ENCODE measurements at regions not wholly inside any gene's neighbourhood (a gene's known extent, or its start where the extent isn't known, plus 50 kb on each side); places are given as distances from the start of the nearest gene placed in this dataset.

GRCh38 chr19:32047788-32048187 lies 297.6 kb upstream of the ZNF507 start:
- TF ChIP-seq, protein P1, sequence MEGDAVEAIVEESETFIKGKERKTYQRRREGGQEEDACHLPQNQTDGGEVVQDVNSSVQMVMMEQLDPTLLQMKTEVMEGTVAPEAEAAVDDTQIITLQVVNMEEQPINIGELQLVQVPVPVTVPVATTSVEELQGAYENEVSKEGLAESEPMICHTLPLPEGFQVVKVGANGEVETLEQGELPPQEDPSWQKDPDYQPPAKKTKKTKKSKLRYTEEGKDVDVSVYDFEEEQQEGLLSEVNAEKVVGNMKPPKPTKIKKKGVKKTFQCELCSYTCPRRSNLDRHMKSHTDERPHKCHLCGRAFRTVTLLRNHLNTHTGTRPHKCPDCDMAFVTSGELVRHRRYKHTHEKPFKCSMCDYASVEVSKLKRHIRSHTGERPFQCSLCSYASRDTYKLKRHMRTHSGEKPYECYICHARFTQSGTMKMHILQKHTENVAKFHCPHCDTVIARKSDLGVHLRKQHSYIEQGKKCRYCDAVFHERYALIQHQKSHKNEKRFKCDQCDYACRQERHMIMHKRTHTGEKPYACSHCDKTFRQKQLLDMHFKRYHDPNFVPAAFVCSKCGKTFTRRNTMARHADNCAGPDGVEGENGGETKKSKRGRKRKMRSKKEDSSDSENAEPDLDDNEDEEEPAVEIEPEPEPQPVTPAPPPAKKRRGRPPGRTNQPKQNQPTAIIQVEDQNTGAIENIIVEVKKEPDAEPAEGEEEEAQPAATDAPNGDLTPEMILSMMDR (optimal IDR thresholded peaks at IDR 0.05 in 1 of 3, IDR thresholded peaks at IDR 0.05 in 1 of 3, conservative IDR thresholded peaks at IDR 0.05 in 1 of 3; ENCODE audit: extremely low read depth in 1 of 3, insufficient read depth in 2 of 3, low read length in 3 of 3): no peak
- TF ChIP-seq EZH2 (IDR thresholded peaks at IDR 0.05; ENCODE audit: low read length): no peak
- no peak overlapping the region for H2AFZ ChIP-seq (ENCODE audit: control insufficient read depth, low read length)
- FAIRE-seq: no peak

DNA sequence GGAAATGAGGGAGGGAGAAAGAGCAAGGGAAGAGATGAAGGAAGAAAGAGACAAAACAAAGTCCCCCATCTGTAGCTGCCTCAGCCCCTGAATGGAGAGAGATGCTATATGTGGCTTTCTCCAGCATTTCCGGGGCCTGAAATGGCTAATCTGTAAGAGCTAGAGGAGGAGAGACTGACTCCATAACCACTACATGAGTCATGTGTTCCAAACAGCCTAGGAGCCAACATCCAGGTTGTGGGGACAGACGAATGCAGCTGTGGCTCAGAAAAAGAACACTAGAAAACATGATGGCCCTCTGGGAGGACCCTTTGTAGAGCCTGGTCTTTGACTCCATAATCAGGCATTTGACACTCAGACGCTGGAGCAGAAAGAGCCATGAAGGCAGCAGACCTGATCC lies 292.0 kb upstream of the ZNF507 start:
- Histone ChIP-seq H3K36me3 (ENCODE audit: control insufficient read depth in 2 of 2, extremely low read depth in 1 of 2, insufficient read depth in 2 of 2, low read length in 2 of 2) (no peaks in the 10 kb centered on the region), H3K9ac (ENCODE audit: control insufficient read depth, extremely low read depth, insufficient read depth, low read length) (no peak overlapping the region), H3K4me1 (ENCODE audit: control insufficient read depth, extremely low read depth, insufficient read depth, low read length) (no peaks in the 10 kb centered on the region), H3K4me3 (ENCODE audit: control insufficient read depth in 2 of 3, extremely low read depth in 1 of 3, insufficient read depth in 2 of 3, low read depth in 1 of 3, low read length in 3 of 3) (no peak overlapping the region), H3K9me3 (ENCODE audit: control insufficient read depth, low read depth, low read length) (no peaks in the 10 kb centered on the region), H3K27ac (ENCODE audit: control insufficient read depth, insufficient read depth, low read length) (no peak overlapping the region), H3K4me2 (ENCODE audit: control insufficient read depth, extremely low read depth, insufficient read depth, low read depth, low read length) (no peak overlapping the region), H3K27me3 (ENCODE audit: control insufficient read depth, extremely low read depth, insufficient read depth, low read length) (no peaks in the 10 kb centered on the region), H4K20me1 (ENCODE audit: control insufficient read depth, extremely low read depth, insufficient read depth, low read length) (no peaks in the 10 kb centered on the region), H2AFZ (ENCODE audit: control insufficient read depth, low read length) (no peak overlapping the region), H3K9me1 (ENCODE audit: control insufficient read depth, extremely low read depth, insufficient read depth, low read length) (no peaks in the 10 kb centered on the region), H3K79me2 (ENCODE audit: control insufficient read depth, insufficient read depth, low read length) (no peaks in the 10 kb centered on the region)
- no peak for FAIRE-seq
- DNase-seq (ENCODE audit: low read depth, low spot score): no peak
- dilution Hi-C loops (cut with MboI; ENCODE audit: extremely low pct_ligation_motif_present, low sequenced_read_pairs): no loop called here
- TF ChIP-seq, protein P1 (optimal IDR thresholded peaks at IDR 0.05 in 1 of 3, IDR thresholded peaks at IDR 0.05 in 1 of 3, conservative IDR thresholded peaks at IDR 0.05 in 1 of 3; ENCODE audit: extremely low read depth in 1 of 3, insufficient read depth in 2 of 3, low read length in 3 of 3): no peak

More at GRCh38 chr19:32047788-32048187, 297.6 kb upstream of the ZNF507 start:
- Histone ChIP-seq H4K20me1 (ENCODE audit: control insufficient read depth, extremely low read depth, insufficient read depth, low read length) (no peaks in the 10 kb centered on the region), H3K9me1 (ENCODE audit: control insufficient read depth, extremely low read depth, insufficient read depth, low read length) (no peaks in the 10 kb centered on the region), H3K4me2 (ENCODE audit: control insufficient read depth, extremely low read depth, insufficient read depth, low read depth, low read length) (no peak overlapping the region), H3K79me2 (ENCODE audit: control insufficient read depth, insufficient read depth, low read length) (no peaks in the 10 kb centered on the region), H3K27ac (ENCODE audit: control insufficient read depth, insufficient read depth, low read length) (no peak overlapping the region), H3K9me3 (ENCODE audit: control insufficient read depth, low read depth, low read length) (peaks cover 6% of the 10 kb centered on the region), H3K36me3 (ENCODE audit: control insufficient read depth in 2 of 2, extremely low read depth in 1 of 2, insufficient read depth in 2 of 2, low read length in 2 of 2) (no peaks in the 10 kb centered on the region), H3K4me3 (ENCODE audit: control insufficient read depth in 2 of 3, extremely low read depth in 1 of 3, insufficient read depth in 2 of 3, low read depth in 1 of 3, low read length in 3 of 3) (no peak overlapping the region), H3K9ac (ENCODE audit: control insufficient read depth, extremely low read depth, insufficient read depth, low read length) (no peak overlapping the region), H3K4me1 (ENCODE audit: control insufficient read depth, extremely low read depth, insufficient read depth, low read length) (no peaks in the 10 kb centered on the region), H3K27me3 (ENCODE audit: control insufficient read depth, extremely low read depth, insufficient read depth, low read length) (no peaks in the 10 kb centered on the region)
- no peak for DNase-seq (ENCODE audit: low read depth, low spot score)
- dilution Hi-C loops (cut with MboI; ENCODE audit: extremely low pct_ligation_motif_present, low sequenced_read_pairs): no loop called here

Data from keratinocyte (primary cell).